ENCODE measurements at regions not wholly inside any gene's neighbourhood (a gene's known extent, or its start where the extent isn't known, plus 50 kb on each side); places are given as distances from the start of the nearest gene placed in this dataset.

DNA sequence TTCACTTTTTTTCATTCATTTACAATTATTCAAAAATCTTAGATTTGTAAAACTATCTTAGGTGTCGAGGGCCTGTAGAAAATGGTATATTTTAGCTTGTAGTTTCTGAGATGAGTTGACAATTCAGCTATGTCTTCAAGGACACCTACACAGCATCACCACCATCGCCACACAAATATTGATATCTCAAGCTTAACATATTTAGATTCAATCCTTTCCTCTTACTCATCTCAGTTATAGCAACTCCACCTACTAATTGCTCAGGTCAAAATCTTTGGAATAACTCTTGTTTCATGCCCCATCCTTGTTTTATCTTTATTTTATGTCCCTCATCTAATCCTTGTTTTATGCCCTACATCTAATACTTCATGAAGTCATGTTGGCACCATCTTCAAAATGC is 276.8 kb downstream of the CDH11 start:
- H3K36me3 ChIP-seq (ENCODE audit: control insufficient read depth, insufficient read depth, low read length), result no peaks in the 10 kb centered on the region
- TF ChIP-seq TCF7L2 (IDR thresholded peaks at IDR 0.05; ENCODE audit: low read depth, low read length) (no peak), SIN3A (IDR thresholded peaks at IDR 0.05; ENCODE audit: borderline replicate concordance, insufficient read depth, low read depth, low read length) (no peak), POLR2AphosphoS5 (IDR thresholded peaks at IDR 0.05; ENCODE audit: low read depth, low read length) (no peak)
- TF ChIP-seq, protein P1, sequence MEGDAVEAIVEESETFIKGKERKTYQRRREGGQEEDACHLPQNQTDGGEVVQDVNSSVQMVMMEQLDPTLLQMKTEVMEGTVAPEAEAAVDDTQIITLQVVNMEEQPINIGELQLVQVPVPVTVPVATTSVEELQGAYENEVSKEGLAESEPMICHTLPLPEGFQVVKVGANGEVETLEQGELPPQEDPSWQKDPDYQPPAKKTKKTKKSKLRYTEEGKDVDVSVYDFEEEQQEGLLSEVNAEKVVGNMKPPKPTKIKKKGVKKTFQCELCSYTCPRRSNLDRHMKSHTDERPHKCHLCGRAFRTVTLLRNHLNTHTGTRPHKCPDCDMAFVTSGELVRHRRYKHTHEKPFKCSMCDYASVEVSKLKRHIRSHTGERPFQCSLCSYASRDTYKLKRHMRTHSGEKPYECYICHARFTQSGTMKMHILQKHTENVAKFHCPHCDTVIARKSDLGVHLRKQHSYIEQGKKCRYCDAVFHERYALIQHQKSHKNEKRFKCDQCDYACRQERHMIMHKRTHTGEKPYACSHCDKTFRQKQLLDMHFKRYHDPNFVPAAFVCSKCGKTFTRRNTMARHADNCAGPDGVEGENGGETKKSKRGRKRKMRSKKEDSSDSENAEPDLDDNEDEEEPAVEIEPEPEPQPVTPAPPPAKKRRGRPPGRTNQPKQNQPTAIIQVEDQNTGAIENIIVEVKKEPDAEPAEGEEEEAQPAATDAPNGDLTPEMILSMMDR (IDR thresholded peaks at IDR 0.05), result no peak
- TF ChIP-seq, protein P2, sequence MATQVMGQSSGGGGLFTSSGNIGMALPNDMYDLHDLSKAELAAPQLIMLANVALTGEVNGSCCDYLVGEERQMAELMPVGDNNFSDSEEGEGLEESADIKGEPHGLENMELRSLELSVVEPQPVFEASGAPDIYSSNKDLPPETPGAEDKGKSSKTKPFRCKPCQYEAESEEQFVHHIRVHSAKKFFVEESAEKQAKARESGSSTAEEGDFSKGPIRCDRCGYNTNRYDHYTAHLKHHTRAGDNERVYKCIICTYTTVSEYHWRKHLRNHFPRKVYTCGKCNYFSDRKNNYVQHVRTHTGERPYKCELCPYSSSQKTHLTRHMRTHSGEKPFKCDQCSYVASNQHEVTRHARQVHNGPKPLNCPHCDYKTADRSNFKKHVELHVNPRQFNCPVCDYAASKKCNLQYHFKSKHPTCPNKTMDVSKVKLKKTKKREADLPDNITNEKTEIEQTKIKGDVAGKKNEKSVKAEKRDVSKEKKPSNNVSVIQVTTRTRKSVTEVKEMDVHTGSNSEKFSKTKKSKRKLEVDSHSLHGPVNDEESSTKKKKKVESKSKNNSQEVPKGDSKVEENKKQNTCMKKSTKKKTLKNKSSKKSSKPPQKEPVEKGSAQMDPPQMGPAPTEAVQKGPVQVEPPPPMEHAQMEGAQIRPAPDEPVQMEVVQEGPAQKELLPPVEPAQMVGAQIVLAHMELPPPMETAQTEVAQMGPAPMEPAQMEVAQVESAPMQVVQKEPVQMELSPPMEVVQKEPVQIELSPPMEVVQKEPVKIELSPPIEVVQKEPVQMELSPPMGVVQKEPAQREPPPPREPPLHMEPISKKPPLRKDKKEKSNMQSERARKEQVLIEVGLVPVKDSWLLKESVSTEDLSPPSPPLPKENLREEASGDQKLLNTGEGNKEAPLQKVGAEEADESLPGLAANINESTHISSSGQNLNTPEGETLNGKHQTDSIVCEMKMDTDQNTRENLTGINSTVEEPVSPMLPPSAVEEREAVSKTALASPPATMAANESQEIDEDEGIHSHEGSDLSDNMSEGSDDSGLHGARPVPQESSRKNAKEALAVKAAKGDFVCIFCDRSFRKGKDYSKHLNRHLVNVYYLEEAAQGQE (IDR thresholded peaks at IDR 0.05; ENCODE audit: insufficient read depth in 1 of 2, low read depth in 2 of 2, low read length in 1 of 2), result no peak
- no peak overlapping the region for H3K27ac ChIP-seq (ENCODE audit: low read length)
- ChIA-PET POLR2A (no interaction called here), CTCF (no interaction called here)
- DNase-seq (ENCODE audit: low read depth, low spot score) (no peak), ATAC-seq (no peak)
- BruUV-seq (replicated peaks), result no TSS peak
- no peaks in the 10 kb centered on the region for H3K4me1 ChIP-seq (ENCODE audit: control insufficient read depth, insufficient read depth, low read length)
- H3K4me3 ChIP-seq (ENCODE audit: low read depth in 2 of 2, low read length in 2 of 2), result no peak overlapping the region
- H3K9me3 ChIP-seq (ENCODE audit: control insufficient read depth, insufficient read depth, low read depth, low read length), result no peaks in the 10 kb centered on the region
- no peaks in the 10 kb centered on the region for H3K27me3 ChIP-seq (ENCODE audit: control insufficient read depth, insufficient read depth, low read length)
- in situ Hi-C loops (cut with HindIII; ENCODE audit: low pct_unique_long_range_greater_than_20kb, low sequenced_read_pairs) (no loop called here), intact Hi-C loops (cut with micrococcal nuclease; ENCODE audit: unreplicated experiment) (no loop called here)

DNA sequence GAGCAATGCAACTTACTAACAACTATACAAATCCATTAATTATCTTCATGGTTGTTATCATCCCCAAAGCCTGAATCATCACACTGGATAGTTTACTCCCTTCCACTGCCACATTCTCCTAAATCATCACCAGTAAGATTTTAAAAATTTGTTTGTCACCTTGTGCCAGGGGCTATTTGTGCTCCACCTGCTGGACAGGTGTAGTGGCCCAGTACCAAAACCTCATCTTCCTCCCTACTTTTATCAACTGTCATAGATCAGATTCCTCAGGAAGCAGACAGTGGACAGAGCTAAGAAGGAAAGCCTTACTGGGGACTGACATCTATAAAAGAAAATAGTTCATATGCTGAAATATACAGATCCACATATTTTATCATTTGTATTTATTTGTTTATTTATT is 280.4 kb downstream of the CDH11 start:
- POLR2A ChIA-PET, result no interaction called here
- no TSS peak for BruUV-seq (replicated peaks)
- intact Hi-C loops (cut with micrococcal nuclease; ENCODE audit: unreplicated experiment) (no loop called here), in situ Hi-C loops (cut with HindIII; ENCODE audit: low pct_unique_long_range_greater_than_20kb, low sequenced_read_pairs) (no loop called here)
- Histone ChIP-seq H3K27me3 (ENCODE audit: control insufficient read depth, insufficient read depth, low read length) (no peaks in the 10 kb centered on the region), H3K27ac (ENCODE audit: low read length) (no peak overlapping the region), H3K36me3 (ENCODE audit: control insufficient read depth, insufficient read depth, low read length) (no peaks in the 10 kb centered on the region), H3K4me1 (ENCODE audit: control insufficient read depth, insufficient read depth, low read length) (no peaks in the 10 kb centered on the region), H3K4me3 (ENCODE audit: low read depth in 2 of 2, low read length in 2 of 2) (no peak overlapping the region), H3K9me3 (ENCODE audit: control insufficient read depth, insufficient read depth, low read depth, low read length) (no peaks in the 10 kb centered on the region)
- DNase-seq (ENCODE audit: low read depth, low spot score) (no peak), ATAC-seq (no peak)
- CTCF ChIA-PET, result no interaction called here
- TF ChIP-seq, protein P2 (IDR thresholded peaks at IDR 0.05; ENCODE audit: insufficient read depth in 1 of 2, low read depth in 2 of 2, low read length in 1 of 2), result no peak
- TF ChIP-seq SIN3A (IDR thresholded peaks at IDR 0.05; ENCODE audit: borderline replicate concordance, insufficient read depth, low read depth, low read length) (no peak), TCF7L2 (IDR thresholded peaks at IDR 0.05; ENCODE audit: low read depth, low read length) (no peak), POLR2AphosphoS5 (IDR thresholded peaks at IDR 0.05; ENCODE audit: low read depth, low read length) (no peak)
- TF ChIP-seq, protein P1 (IDR thresholded peaks at IDR 0.05), result no peak
